MM.1S (cell line): ENCODE measurements at regions not wholly inside any gene's neighbourhood (a gene's known extent, or its start where the extent isn't known, plus 50 kb on each side); places are given as distances from the start of the nearest gene placed in this dataset.

Source experiments
- DNase-seq: peaks from one replicate; pipeline ENCODE4 v3.0.0-alpha.2; 2015
- H2AFZ ChIP-seq: fragments of 300-600 bp; sonication (generic); 2 replicates; pipeline ENCODE4 v1.6.0; 2016; ENCODE audit warnings: antibody characterized with exemption, low read length
- H3F3A ChIP-seq: fragments of 300-600 bp; sonication (generic); 2 replicates; pipeline ENCODE4 v1.6.1; 2016; ENCODE audit warnings: mild to moderate bottlenecking, antibody characterized with exemption, low read length, moderate library complexity, mixed read lengths; ENCODE audit not compliant: insufficient read depth
- H3K27ac ChIP-seq: fragments of 300-600 bp; sonication (generic); 2 replicates; pipeline ENCODE4 v1.5.1; 2016; ENCODE audit warnings: mild to moderate bottlenecking, low read length
- H3K27me3 ChIP-seq: fragments of 300-600 bp; sonication (generic); replicated peaks from 2 replicates; pipeline ENCODE4 v1.6.0; 2016; ENCODE audit warnings: low read length; ENCODE audit not compliant: insufficient read depth
- H3K36me3 ChIP-seq: fragments of 300-600 bp; sonication (generic); replicated peaks from 2 replicates; pipeline ENCODE4 v1.6.1; 2016; ENCODE audit warnings: mild to moderate bottlenecking, low read length, mixed read lengths; ENCODE audit not compliant: insufficient read depth
- H3K4me1 ChIP-seq: fragments of 300-600 bp; sonication (generic); 2 replicates; pipeline ENCODE4 v1.6.1; 2016; ENCODE audit warnings: low read length, mixed read lengths
- H3K4me2 ChIP-seq: fragments of 300-600 bp; sonication (generic); 2 replicates; pipeline ENCODE4 v1.6.0; 2016; ENCODE audit warnings: low read depth, low read length
- H3K4me3 ChIP-seq: fragments of 300-600 bp; sonication (generic); 2 replicates; pipeline ENCODE4 v1.5.1; 2016; ENCODE audit warnings: low read length, mixed read lengths
- H3K79me2 ChIP-seq: fragments of 300-600 bp; sonication (generic); 2 replicates; pipeline ENCODE4 v1.6.1; 2016; ENCODE audit warnings: mixed run types, low read length, mixed read lengths
- H3K9ac ChIP-seq: fragments of 300-600 bp; sonication (generic); 2 replicates; pipeline ENCODE4 v1.6.1; 2016; ENCODE audit warnings: low read length, mixed read lengths
- H3K9me2 ChIP-seq: fragments of 300-600 bp; sonication (generic); replicated peaks from 2 replicates; pipeline ENCODE4 v1.6.1; 2016; ENCODE audit warnings: mild to moderate bottlenecking, low read length, mixed read lengths; ENCODE audit not compliant: insufficient read depth
- H3K9me3 ChIP-seq: fragments of 300-600 bp; sonication (generic); replicated peaks from 2 replicates; pipeline ENCODE4 v1.6.1; 2016; ENCODE audit warnings: mild to moderate bottlenecking, low read length, mixed read lengths; ENCODE audit not compliant: insufficient read depth
- H4K20me1 ChIP-seq: fragments of 300-600 bp; sonication (generic); 2 replicates; pipeline ENCODE4 v1.6.1; 2016; ENCODE audit warnings: mild to moderate bottlenecking, low read length, moderate library complexity, mixed read lengths; ENCODE audit not compliant: insufficient read depth
- CTCF ChIP-seq: fragments of 300-600 bp; sonication (generic); IDR thresholded peaks from 2 replicates; pipeline ENCODE4 v1.5.1; 2016; ENCODE audit warnings: antibody characterized with exemption, low read length, mixed read lengths
- EZH2 ChIP-seq: fragments of 300-600 bp; sonication (generic); optimal IDR thresholded peaks from 2 replicates; pipeline ENCODE3; 2017; ENCODE audit warnings: low read depth, mild to moderate bottlenecking, antibody characterized with exemption, low read length, mixed read lengths
- EZH2phosphoT487 ChIP-seq: fragments of 300-600 bp; sonication (generic); IDR thresholded peaks from 2 replicates; pipeline ENCODE4 v1.6.1; 2018; ENCODE audit warnings: antibody characterized with exemption, low read length

DNA sequence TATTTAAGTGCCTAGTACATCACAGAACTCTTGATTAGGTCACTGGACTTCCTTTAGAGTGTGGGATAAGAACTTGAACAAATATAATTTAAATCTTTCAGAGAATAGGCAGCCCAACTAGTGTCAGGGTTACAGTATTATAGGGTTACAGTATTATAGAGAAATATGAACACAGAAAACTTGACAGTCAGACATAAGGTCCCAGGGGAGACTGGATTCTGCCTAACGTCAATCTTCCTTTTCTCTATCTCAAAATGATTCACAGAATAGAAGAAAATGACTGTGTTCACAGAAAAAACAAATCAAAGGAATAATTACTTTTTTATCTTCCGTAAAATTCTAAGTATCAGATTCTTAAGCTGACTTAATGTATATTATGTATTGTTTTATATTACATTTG is 623.8 kb downstream of the HTR1B start:
- no peak overlapping the region for H3K9ac ChIP-seq
- no peaks in the 10 kb centered on the region for H3K9me3 ChIP-seq
- no peaks in the 10 kb centered on the region for H3K4me1 ChIP-seq
- H3K79me2 ChIP-seq: no peaks in the 10 kb centered on the region
- H4K20me1 ChIP-seq: no peaks in the 10 kb centered on the region
- TF ChIP-seq CTCF: no peak
- no peak for TF ChIP-seq EZH2phosphoT487
- TF ChIP-seq EZH2: no peak
- H3K36me3 ChIP-seq: no peaks in the 10 kb centered on the region
- H3K9me2 ChIP-seq: no peaks in the 10 kb centered on the region
- H3K4me2 ChIP-seq: no peak overlapping the region
- no peak overlapping the region for H3K27ac ChIP-seq
- DNase-seq: no peak
- H3K27me3 ChIP-seq: no peaks in the 10 kb centered on the region
- H3K4me3 ChIP-seq: no peak overlapping the region
- no peak overlapping the region for H2AFZ ChIP-seq
- H3F3A ChIP-seq: no peaks in the 10 kb centered on the region

- Histone ChIP-seq H3K27ac (no peak overlapping the region), H3K4me1 (no peaks in the 10 kb centered on the region), H2AFZ (no peak overlapping the region), H3K9me2 (no peaks in the 10 kb centered on the region), H3K79me2 (no peaks in the 10 kb centered on the region), H3K4me3 (no peak overlapping the region), H4K20me1 (no peaks in the 10 kb centered on the region), H3K27me3 (no peaks in the 10 kb centered on the region), H3K4me2 (no peak overlapping the region), H3K9me3 (no peaks in the 10 kb centered on the region), H3K36me3 (no peaks in the 10 kb centered on the region), H3F3A (no peaks in the 10 kb centered on the region), H3K9ac (no peak overlapping the region)
- TF ChIP-seq EZH2: no peak
- no peak for TF ChIP-seq EZH2phosphoT487
- no peak for TF ChIP-seq CTCF
- DNase-seq: no peak
These were observed 625.7 kb downstream of the HTR1B start for GRCh38 chr6:76837564-76837963.

DNA sequence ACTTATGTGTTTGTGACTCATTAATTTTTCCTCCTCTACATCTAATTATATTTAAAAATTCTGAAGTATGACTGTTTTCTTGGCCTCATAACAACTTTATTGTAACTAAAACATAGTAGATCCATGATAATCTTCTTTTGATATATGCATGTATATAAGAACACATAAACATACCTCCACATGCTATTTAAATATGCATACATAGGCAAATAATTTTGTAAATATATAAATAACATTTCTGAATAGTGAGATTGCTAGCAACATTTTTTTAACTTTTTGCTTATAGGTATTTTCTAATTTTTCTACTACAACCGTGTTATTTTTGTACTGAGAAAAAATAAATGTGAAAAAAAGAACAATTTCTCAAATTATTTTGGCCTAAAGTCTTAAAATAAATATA is 627.6 kb downstream of the HTR1B start:
- DNase-seq: no peak
- no peak overlapping the region for H3K9ac ChIP-seq
- no peaks in the 10 kb centered on the region for H3K9me3 ChIP-seq
- no peaks in the 10 kb centered on the region for H3K36me3 ChIP-seq
- no peaks in the 10 kb centered on the region for H4K20me1 ChIP-seq
- H3K27ac ChIP-seq: no peak overlapping the region
- no peaks in the 10 kb centered on the region for H3K79me2 ChIP-seq
- H3K27me3 ChIP-seq: no peaks in the 10 kb centered on the region
- H3K4me3 ChIP-seq: no peak overlapping the region
- H2AFZ ChIP-seq: no peak overlapping the region
- H3F3A ChIP-seq: no peaks in the 10 kb centered on the region
- H3K9me2 ChIP-seq: no peaks in the 10 kb centered on the region
- TF ChIP-seq CTCF: no peak
- TF ChIP-seq EZH2phosphoT487: no peak
- TF ChIP-seq EZH2: no peak
- no peaks in the 10 kb centered on the region for H3K4me1 ChIP-seq
- no peak overlapping the region for H3K4me2 ChIP-seq
